ENCODE measurements at regions not wholly inside any gene's neighbourhood (a gene's known extent, or its start where the extent isn't known, plus 50 kb on each side); places are given as distances from the start of the nearest gene placed in this dataset.
"Not testable (repeated sequence)": the region's sequence is repeated elsewhere in the genome, so short reads cannot be mapped to it uniquely, and the experiment has no call there.

GRCh38 chr5:166286832-166287231 lies 2004.6 kb upstream of the WWC1 start:
- Histone ChIP-seq H3K4me1 (no peaks in the 10 kb centered on the region), H3K36me3 (no peaks in the 10 kb centered on the region), H3K27ac (no peak overlapping the region), H3K4me3 (no peak overlapping the region), H3K27me3 (replicated peaks in 1 of 7) (no peaks in the 10 kb centered on the region), H3K9me3 (peaks cover 0 to 17% (median 6%) of the 10 kb centered on the region in 8 donors)
- 68 to 84% (median 71%) methylated on average over 3 of the region's 3 CpGs for WGBS, 5 donors
- intact Hi-C loops (cut with DNase I; ENCODE audit: low total_unique reads) = no loop called here
- DNase-seq = no peak
- TF ChIP-seq POLR2A (IDR thresholded peaks at IDR 0.05) (no peak), CTCF (IDR thresholded peaks at IDR 0.05 in 8 of 11, conservative IDR thresholded peaks at IDR 0.05 in 3 of 11) (no peak), POLR2AphosphoS5 (IDR thresholded peaks at IDR 0.05) (no peak)

GRCh38 chr5:166287866-166288265 lies 2003.6 kb upstream of the WWC1 start:
- DNase-seq = no peak
- 43 to 63% (median 57%) methylated on average over 1 of the region's 1 CpG for WGBS, 5 donors
- H3K9me3 ChIP-seq = peaks cover 0 to 17% (median 9%) of the 10 kb centered on the region in 8 donors

DNA sequence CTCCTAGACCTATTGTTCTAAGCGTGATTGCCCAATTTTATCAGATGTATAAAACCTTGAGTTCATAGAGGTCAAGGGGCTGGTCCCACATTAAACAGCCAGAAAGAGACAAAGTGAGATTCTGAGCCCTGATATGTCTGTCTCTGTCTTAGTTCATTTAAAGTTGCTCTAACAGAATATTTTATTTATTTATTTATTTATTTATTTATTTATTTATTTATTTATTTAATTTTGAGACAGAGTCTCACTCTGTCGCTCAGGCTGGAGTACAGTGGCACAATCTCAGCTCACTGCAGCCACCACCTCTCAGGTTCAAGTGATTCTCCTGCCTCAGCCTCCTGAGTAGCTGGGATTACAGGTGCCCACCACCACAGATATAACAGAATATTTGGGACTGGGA lies 1999.6 kb upstream of the WWC1 start:
- H3K4me1 ChIP-seq; intact Hi-C loops (cut with DNase I; ENCODE audit: low total_unique reads); H3K36me3 ChIP-seq; H3K27me3 ChIP-seq (replicated peaks in 1 of 7); H3K27ac ChIP-seq; H3K4me3 ChIP-seq; DNase-seq: not testable (repeated sequence)
- peaks cover 0 to 20% (median 9%) of the 10 kb centered on the region in 8 donors for H3K9me3 ChIP-seq
- 68 to 85% (median 80%) methylated on average over 2 of the region's 2 CpGs for WGBS, 5 donors

More at GRCh38 chr5:166287866-166288265, 2003.6 kb upstream of the WWC1 start:
- Histone ChIP-seq H3K4me1 (no peaks in the 10 kb centered on the region), H3K4me3 (no peak overlapping the region), H3K27ac (no peak overlapping the region), H3K36me3 (no peaks in the 10 kb centered on the region), H3K27me3 (replicated peaks in 1 of 7) (no peaks in the 10 kb centered on the region)
- TF ChIP-seq POLR2AphosphoS5 (IDR thresholded peaks at IDR 0.05) = no peak
- no peak for TF ChIP-seq CTCF (IDR thresholded peaks at IDR 0.05 in 8 of 11, conservative IDR thresholded peaks at IDR 0.05 in 3 of 11)
- no peak for TF ChIP-seq POLR2A (IDR thresholded peaks at IDR 0.05)
- intact Hi-C loops (cut with DNase I; ENCODE audit: low total_unique reads) = no loop called here

DNA sequence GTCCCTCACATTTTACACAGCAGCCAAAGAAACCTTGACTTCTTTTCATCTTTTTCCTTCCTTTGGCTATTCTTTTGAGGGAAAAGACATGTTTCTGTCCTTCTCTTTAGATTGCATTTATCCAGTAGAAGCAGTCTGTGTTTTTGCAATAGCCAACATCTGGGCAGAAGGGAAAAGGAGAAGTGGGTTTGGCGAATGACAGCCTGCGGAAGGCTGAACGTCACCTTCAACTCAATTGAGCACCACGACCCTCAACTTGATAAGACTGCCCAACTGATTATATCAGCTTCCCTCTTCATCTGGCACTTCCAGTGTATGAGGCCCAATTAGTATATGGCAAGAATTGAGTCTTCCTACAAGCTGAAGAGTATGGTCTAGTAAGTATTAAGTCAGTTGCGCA lies 1997.6 kb upstream of the WWC1 start:
- TF ChIP-seq POLR2A (IDR thresholded peaks at IDR 0.05) (no peak), POLR2AphosphoS5 (IDR thresholded peaks at IDR 0.05) (no peak), CTCF (IDR thresholded peaks at IDR 0.05 in 8 of 11, conservative IDR thresholded peaks at IDR 0.05 in 3 of 11) (no peak)
- 19 to 39% (median 31%) methylated on average over 5 of the region's 5 CpGs for WGBS, 5 donors
- intact Hi-C loops (cut with DNase I; ENCODE audit: low total_unique reads) = no loop called here
- no peak for DNase-seq
- no peak overlapping the region for H3K4me3 ChIP-seq
- peaks cover 0 to 13% (median 8%) of the 10 kb centered on the region in 8 donors for H3K9me3 ChIP-seq
- H3K36me3 ChIP-seq = no peaks in the 10 kb centered on the region
- H3K4me1 ChIP-seq = no peaks in the 10 kb centered on the region
- H3K27ac ChIP-seq = no peak overlapping the region
- no peaks in the 10 kb centered on the region for H3K27me3 ChIP-seq (replicated peaks in 1 of 7)

DNA sequence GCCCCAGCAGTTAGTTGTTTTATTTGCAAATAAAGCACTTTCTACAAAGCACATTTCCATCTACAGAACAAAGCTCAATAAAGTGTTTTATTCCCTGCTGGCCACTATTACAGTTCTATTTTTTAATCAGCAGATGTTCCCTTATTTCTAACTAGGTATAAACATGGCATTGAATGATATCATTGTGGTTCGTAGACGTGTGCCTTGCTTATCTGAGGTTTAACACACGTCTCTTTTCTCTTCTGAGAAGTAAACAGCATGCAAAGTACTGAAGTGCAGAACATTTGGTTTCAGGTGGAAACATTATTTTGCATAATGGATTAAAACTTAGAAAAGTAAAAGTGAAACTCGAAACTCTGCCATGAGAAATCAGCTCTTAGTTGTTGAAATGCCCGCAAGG lies 1989.3 kb upstream of the WWC1 start:
- H3K27ac ChIP-seq = no peak overlapping the region
- no peaks in the 10 kb centered on the region for H3K27me3 ChIP-seq (replicated peaks in 1 of 7)
- H3K4me1 ChIP-seq = no peaks in the 10 kb centered on the region
- H3K4me3 ChIP-seq = no peak overlapping the region
- intact Hi-C loops (cut with DNase I; ENCODE audit: low total_unique reads) = no loop called here
- DNase-seq = no peak
- peaks cover 0 to 16% (median 5%) of the 10 kb centered on the region in 8 donors for H3K9me3 ChIP-seq
- WGBS, 5 donors = 72 to 89% (median 81%) methylated on average over 5 of the region's 5 CpGs
- no peaks in the 10 kb centered on the region for H3K36me3 ChIP-seq
- no peak for TF ChIP-seq POLR2A (IDR thresholded peaks at IDR 0.05)
- no peak for TF ChIP-seq POLR2AphosphoS5 (IDR thresholded peaks at IDR 0.05)
- no peak for TF ChIP-seq CTCF (IDR thresholded peaks at IDR 0.05 in 8 of 11, conservative IDR thresholded peaks at IDR 0.05 in 3 of 11)
